PFSK-1 (cell line): ENCODE measurements at regions not wholly inside any gene's neighbourhood (a gene's known extent, or its start where the extent isn't known, plus 50 kb on each side); places are given as distances from the start of the nearest gene placed in this dataset.

Experiments
- POLR2AphosphoS5 ChIP-seq: IDR thresholded peaks from 2 replicates; pipeline ENCODE4 v1.6.1; 2012; ENCODE audit warnings: low read depth, mild to moderate bottlenecking, control low read depth, low read length, moderate library complexity
- TAF1 ChIP-seq: IDR thresholded peaks from 2 replicates; pipeline ENCODE4 v1.6.1; 2012; ENCODE audit warnings: low read length, control low read depth, borderline replicate concordance; ENCODE audit not compliant: insufficient read depth

DNA sequence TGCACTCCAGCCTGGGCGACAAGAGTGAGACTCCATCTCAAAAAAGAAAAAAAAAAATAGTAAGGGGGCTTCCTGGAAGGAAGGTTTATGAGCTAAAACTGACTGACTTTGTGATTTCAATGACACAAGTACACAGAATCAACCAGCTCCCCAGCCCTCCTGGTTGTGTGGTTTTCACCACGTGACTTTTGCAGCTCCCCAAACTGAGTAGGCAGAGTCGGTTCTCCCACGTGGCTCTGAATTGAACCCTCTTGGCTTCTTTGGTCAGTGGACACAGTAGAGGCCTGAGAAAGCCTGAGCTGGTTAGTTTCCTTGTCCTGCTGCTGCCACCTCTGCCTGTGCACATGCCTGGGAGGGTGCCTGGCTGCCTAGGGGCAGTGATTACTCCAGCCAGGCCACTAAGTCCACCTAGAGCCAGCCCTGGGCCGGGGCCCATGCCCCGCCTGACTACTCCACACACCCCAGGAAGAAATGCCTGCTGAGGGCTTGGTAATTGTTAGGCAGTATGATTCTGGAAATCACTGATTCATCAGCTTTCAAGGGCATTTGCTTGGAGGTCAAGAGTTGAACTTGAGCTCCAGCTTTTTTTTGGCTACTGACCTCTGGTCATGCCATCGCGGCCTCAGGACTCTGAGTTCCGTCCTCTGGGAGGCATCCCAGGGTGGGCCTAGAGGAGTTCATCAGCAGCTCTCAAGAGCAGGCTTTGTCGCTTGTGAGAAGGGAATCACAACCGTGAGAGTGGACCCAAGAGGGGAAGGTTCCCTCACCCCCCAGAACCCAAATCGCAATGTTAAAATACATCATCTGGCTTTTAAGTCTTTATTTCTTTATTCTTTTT lies 431.9 kb upstream of the HS6ST1 start:
- TF ChIP-seq TAF1 (no peak), POLR2AphosphoS5 (no peak)
